WTC11 (cell line): ENCODE measurements at regions not wholly inside any gene's neighbourhood (a gene's known extent, or its start where the extent isn't known, plus 50 kb on each side); places are given as distances from the start of the nearest gene placed in this dataset.

ENCODE experiments used
- ELF4 ChIP-seq: sonication (generic); formaldehyde crosslinking; IDR thresholded peaks from 2 replicates; pipeline ENCODE4 v1.8.1; 2022; ENCODE audit warnings: low read depth, mild to moderate bottlenecking, moderate library complexity, missing genetic modification reagents
- ETV6 ChIP-seq: sonication (generic); formaldehyde crosslinking; IDR thresholded peaks from 2 replicates; pipeline ENCODE4 v1.8.1; 2022; ENCODE audit warnings: mild to moderate bottlenecking, missing genetic modification reagents
- JUN ChIP-seq: sonication (generic); formaldehyde crosslinking; IDR thresholded peaks from 2 replicates; pipeline ENCODE4 v1.8.0; 2023; ENCODE audit warnings: mild to moderate bottlenecking, missing genetic modification reagents

DNA sequence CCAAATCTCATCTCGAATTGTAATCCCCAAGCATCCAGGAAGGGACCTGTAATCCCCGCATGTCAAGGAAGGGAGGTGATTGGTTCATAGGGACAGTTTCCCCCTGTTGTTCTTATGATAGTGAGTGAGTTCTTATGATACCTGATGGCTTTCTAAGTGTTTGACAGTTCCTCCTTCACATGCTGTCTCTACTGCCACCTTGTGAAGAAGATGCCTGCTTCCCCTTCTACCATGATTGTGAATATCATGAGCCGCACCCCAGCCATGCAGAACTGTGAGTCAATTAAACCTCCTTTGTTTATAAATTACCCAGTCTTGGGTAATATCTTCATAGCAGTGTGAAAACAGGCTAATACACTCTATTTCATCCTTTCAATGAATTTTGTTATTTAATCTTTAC is 446.7 kb downstream of the RNF144A start:
- no peak for TF ChIP-seq ETV6 (CRISPR knock-in tag)
- no peak for TF ChIP-seq JUN
- no peak for TF ChIP-seq ELF4 (CRISPR knock-in tag)
